ENCODE measurements at regions not wholly inside any gene's neighbourhood (a gene's known extent, or its start where the extent isn't known, plus 50 kb on each side); places are given as distances from the start of the nearest gene placed in this dataset.

- Histone ChIP-seq H3K27ac (no peak overlapping the region), H3K9me3 (no peaks in the 10 kb centered on the region), H3K4me3 (no peak overlapping the region), H3K4me1 (peaks cover 0 to 8% of the 10 kb centered on the region in 2 donors), H3K36me3 (no peaks in the 10 kb centered on the region), H3K27me3 (no peaks in the 10 kb centered on the region)
- TF ChIP-seq POLR2A (IDR thresholded peaks at IDR 0.05) (no peak), CTCF (IDR thresholded peaks at IDR 0.05) (no peak)
- intact Hi-C loops (cut with DNase I; ENCODE audit: low total_unique reads), result no loop called here
- DNase-seq, result no peak
These were observed 98.6 kb upstream of the TMEM168 start for GRCh38 chr7:112888781-112889180.

- H3K4me3 ChIP-seq, result no peak overlapping the region
- intact Hi-C loops (cut with DNase I; ENCODE audit: low total_unique reads), result no loop called here
- no peak overlapping the region for H3K27ac ChIP-seq
- no peaks in the 10 kb centered on the region for H3K36me3 ChIP-seq
- no peak for DNase-seq
- TF ChIP-seq POLR2A (IDR thresholded peaks at IDR 0.05) (no peak), CTCF (IDR thresholded peaks at IDR 0.05) (no peak)
- H3K4me1 ChIP-seq, result peaks cover 0 to 8% of the 10 kb centered on the region in 2 donors
- no peaks in the 10 kb centered on the region for H3K9me3 ChIP-seq
- no peaks in the 10 kb centered on the region for H3K27me3 ChIP-seq
These were observed 97.8 kb upstream of the TMEM168 start for GRCh38 chr7:112887976-112888375.

GRCh38 chr7:112887337-112887736, 97.1 kb upstream of the TMEM168 start:
- H3K27me3 ChIP-seq, result no peaks in the 10 kb centered on the region
- H3K4me1 ChIP-seq, result peaks cover 0 to 8% of the 10 kb centered on the region in 2 donors
- TF ChIP-seq POLR2A (IDR thresholded peaks at IDR 0.05), result no peak
- TF ChIP-seq CTCF (IDR thresholded peaks at IDR 0.05), result no peak
- H3K36me3 ChIP-seq, result no peaks in the 10 kb centered on the region
- intact Hi-C loops (cut with DNase I; ENCODE audit: low total_unique reads), result no loop called here
- no peak overlapping the region for H3K4me3 ChIP-seq
- no peak for DNase-seq
- H3K27ac ChIP-seq, result no peak overlapping the region
- H3K9me3 ChIP-seq, result no peaks in the 10 kb centered on the region

DNA sequence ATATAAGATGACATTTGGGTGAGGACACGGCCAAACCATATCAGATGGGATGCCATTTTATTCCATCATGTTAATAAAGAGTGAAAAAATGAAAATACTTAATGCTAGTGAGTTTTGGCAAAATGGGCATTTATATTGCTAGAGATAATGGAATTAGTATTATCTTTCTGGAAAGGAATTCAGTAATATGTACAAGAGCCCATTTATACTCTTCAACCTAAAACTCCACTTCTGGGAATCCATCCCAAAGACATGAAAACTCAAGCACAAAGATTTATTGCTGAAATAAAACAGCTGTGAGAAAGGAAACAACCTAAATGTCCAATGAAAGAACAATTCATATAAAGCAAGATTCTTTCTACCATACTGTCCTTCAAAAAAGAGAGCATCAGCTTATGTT, 96.0 kb upstream of the TMEM168 start:
- Histone ChIP-seq H3K27me3 (no peaks in the 10 kb centered on the region), H3K27ac (no peak overlapping the region), H3K4me1 (peaks cover 0 to 8% of the 10 kb centered on the region in 2 donors), H3K4me3 (no peak overlapping the region), H3K36me3 (no peaks in the 10 kb centered on the region), H3K9me3 (no peaks in the 10 kb centered on the region)
- intact Hi-C loops (cut with DNase I; ENCODE audit: low total_unique reads), result no loop called here
- TF ChIP-seq POLR2A (IDR thresholded peaks at IDR 0.05) (no peak), CTCF (IDR thresholded peaks at IDR 0.05) (no peak)
- DNase-seq, result no peak

DNA sequence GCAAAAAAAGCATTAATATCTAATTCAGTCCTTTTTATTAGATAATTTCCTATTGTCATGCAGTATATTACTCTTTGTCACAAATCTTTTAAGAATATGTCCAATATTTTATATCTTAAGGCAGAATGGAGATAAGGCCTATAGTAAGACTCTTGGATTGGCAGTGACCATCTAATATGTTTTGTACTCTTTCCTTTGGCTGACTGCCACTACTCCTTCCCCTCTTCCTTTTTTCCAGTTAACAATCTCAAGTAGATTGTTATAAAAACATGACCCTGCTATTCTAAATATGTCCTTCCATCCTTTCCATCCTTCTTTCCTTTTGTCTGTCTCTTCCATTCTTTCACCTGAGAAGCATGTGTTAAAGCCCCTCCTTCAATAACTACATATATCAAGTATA, 92.8 kb upstream of the TMEM168 start:
- no peak for DNase-seq
- Histone ChIP-seq H3K9me3 (no peaks in the 10 kb centered on the region), H3K4me3 (no peak overlapping the region), H3K27ac (no peak overlapping the region), H3K36me3 (no peaks in the 10 kb centered on the region), H3K4me1 (peaks cover 0 to 8% of the 10 kb centered on the region in 2 donors), H3K27me3 (no peaks in the 10 kb centered on the region)
- no peak for TF ChIP-seq CTCF (IDR thresholded peaks at IDR 0.05)
- TF ChIP-seq POLR2A (IDR thresholded peaks at IDR 0.05), result no peak
- intact Hi-C loops (cut with DNase I; ENCODE audit: low total_unique reads), result no loop called here

Measured in uterus (tissue), 3 donors.